ENCODE measurements at regions not wholly inside any gene's neighbourhood (a gene's known extent, or its start where the extent isn't known, plus 50 kb on each side); places are given as distances from the start of the nearest gene placed in this dataset.

GRCh38 chr2:208627110-208627884, 220.7 kb downstream of the PTH2R start:
- no peak overlapping the region for H3K4me3 ChIP-seq (ENCODE audit: low read depth in 1 of 3, low read length in 3 of 3)
- no peaks in the 10 kb centered on the region for H3K27me3 ChIP-seq (ENCODE audit: control insufficient read depth in 4 of 4, insufficient read depth in 4 of 4, low read length in 3 of 4)
- no peak overlapping the region for H3K9ac ChIP-seq (ENCODE audit: low read depth in 1 of 2, low read length in 2 of 2)
- WGBS, result 40% methylated on average over 2 of the region's 2 CpGs
- no peak overlapping the region for H3K27ac ChIP-seq (ENCODE audit: low read depth in 1 of 2, low read length in 2 of 2)
- H3K9me3 ChIP-seq (ENCODE audit: control insufficient read depth in 4 of 4, low read length in 3 of 4), result no peaks in the 10 kb centered on the region
- no peak for TF ChIP-seq RAD21 (IDR thresholded peaks at IDR 0.05)
- no peak for TF ChIP-seq JUND (IDR thresholded peaks at IDR 0.05)
- TF ChIP-seq FOXA2 (IDR thresholded peaks at IDR 0.05), result no peak
- no peak for TF ChIP-seq FOXA1 (IDR thresholded peaks at IDR 0.05)
- TF ChIP-seq SP1 (IDR thresholded peaks at IDR 0.05), result no peak
- no peak for TF ChIP-seq GABPA (IDR thresholded peaks at IDR 0.05 in 1 of 2, conservative IDR thresholded peaks at IDR 0.05 in 1 of 2)
- no peak for TF ChIP-seq HNF4A (conservative IDR thresholded peaks at IDR 0.05)
- TF ChIP-seq, protein P1, sequence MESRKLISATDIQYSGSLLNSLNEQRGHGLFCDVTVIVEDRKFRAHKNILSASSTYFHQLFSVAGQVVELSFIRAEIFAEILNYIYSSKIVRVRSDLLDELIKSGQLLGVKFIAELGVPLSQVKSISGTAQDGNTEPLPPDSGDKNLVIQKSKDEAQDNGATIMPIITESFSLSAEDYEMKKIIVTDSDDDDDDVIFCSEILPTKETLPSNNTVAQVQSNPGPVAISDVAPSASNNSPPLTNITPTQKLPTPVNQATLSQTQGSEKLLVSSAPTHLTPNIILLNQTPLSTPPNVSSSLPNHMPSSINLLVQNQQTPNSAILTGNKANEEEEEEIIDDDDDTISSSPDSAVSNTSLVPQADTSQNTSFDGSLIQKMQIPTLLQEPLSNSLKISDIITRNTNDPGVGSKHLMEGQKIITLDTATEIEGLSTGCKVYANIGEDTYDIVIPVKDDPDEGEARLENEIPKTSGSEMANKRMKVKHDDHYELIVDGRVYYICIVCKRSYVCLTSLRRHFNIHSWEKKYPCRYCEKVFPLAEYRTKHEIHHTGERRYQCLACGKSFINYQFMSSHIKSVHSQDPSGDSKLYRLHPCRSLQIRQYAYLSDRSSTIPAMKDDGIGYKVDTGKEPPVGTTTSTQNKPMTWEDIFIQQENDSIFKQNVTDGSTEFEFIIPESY (IDR thresholded peaks at IDR 0.05), result no peak
- no peak for TF ChIP-seq MAX (IDR thresholded peaks at IDR 0.05)
- TF ChIP-seq, protein P2, sequence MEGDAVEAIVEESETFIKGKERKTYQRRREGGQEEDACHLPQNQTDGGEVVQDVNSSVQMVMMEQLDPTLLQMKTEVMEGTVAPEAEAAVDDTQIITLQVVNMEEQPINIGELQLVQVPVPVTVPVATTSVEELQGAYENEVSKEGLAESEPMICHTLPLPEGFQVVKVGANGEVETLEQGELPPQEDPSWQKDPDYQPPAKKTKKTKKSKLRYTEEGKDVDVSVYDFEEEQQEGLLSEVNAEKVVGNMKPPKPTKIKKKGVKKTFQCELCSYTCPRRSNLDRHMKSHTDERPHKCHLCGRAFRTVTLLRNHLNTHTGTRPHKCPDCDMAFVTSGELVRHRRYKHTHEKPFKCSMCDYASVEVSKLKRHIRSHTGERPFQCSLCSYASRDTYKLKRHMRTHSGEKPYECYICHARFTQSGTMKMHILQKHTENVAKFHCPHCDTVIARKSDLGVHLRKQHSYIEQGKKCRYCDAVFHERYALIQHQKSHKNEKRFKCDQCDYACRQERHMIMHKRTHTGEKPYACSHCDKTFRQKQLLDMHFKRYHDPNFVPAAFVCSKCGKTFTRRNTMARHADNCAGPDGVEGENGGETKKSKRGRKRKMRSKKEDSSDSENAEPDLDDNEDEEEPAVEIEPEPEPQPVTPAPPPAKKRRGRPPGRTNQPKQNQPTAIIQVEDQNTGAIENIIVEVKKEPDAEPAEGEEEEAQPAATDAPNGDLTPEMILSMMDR (IDR thresholded peaks at IDR 0.05; ENCODE audit: low read depth, low read length, missing input control), result no peak
- TF ChIP-seq EGR1 (IDR thresholded peaks at IDR 0.05; ENCODE audit: low read depth in 2 of 2), result no peak
- TF ChIP-seq HNF4G (IDR thresholded peaks at IDR 0.05), result no peak
- no peak for DNase-seq (ENCODE audit: low spot score)
- no peaks in the 10 kb centered on the region for H3K4me1 ChIP-seq (ENCODE audit: control insufficient read depth in 4 of 4, insufficient read depth in 4 of 4, low read length in 3 of 4)
- H3K36me3 ChIP-seq (ENCODE audit: control insufficient read depth in 4 of 4, insufficient read depth in 3 of 4, low read depth in 1 of 4, low read length in 3 of 4), result no peaks in the 10 kb centered on the region

DNA sequence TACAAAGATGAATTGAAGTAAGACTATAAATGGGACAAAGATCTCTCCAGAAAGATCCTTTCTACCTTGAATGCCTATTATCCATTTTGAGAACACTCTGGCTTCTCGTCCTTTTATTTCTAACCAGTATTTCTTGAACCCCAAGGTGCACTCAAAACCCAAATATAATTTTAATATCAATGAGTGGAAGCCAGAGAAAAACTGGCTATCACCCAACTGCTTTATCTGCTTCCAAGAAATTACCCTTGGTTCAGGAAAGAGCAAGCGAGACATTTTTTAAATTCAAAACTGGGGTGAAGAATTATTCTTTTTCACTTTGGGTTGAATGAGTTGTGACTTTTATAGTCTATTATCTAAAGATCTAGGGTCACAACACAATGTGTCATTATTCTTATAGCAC, 221.3 kb downstream of the PTH2R start:
- Histone ChIP-seq H3K27me3 (ENCODE audit: control insufficient read depth in 4 of 4, insufficient read depth in 4 of 4, low read length in 3 of 4) (no peaks in the 10 kb centered on the region), H3K36me3 (ENCODE audit: control insufficient read depth in 4 of 4, insufficient read depth in 3 of 4, low read depth in 1 of 4, low read length in 3 of 4) (no peaks in the 10 kb centered on the region), H3K4me3 (ENCODE audit: low read depth in 1 of 3, low read length in 3 of 3) (no peak overlapping the region), H3K4me1 (ENCODE audit: control insufficient read depth in 4 of 4, insufficient read depth in 4 of 4, low read length in 3 of 4) (no peaks in the 10 kb centered on the region), H3K9me3 (ENCODE audit: control insufficient read depth in 4 of 4, low read length in 3 of 4) (no peaks in the 10 kb centered on the region), H3K9ac (ENCODE audit: low read depth in 1 of 2, low read length in 2 of 2) (no peak overlapping the region), H3K27ac (ENCODE audit: low read depth in 1 of 2, low read length in 2 of 2) (no peak overlapping the region)
- WGBS, result 62% methylated on average over 2 of the region's 2 CpGs
- no peak for DNase-seq (ENCODE audit: low spot score)
- no peak for TF ChIP-seq FOXA1 (IDR thresholded peaks at IDR 0.05)
- TF ChIP-seq YY1 (IDR thresholded peaks at IDR 0.05), result no peak
- TF ChIP-seq, protein P2 (IDR thresholded peaks at IDR 0.05; ENCODE audit: low read depth, low read length, missing input control), result no peak
- no peak for TF ChIP-seq EGR1 (IDR thresholded peaks at IDR 0.05; ENCODE audit: low read depth in 2 of 2)
- no peak for TF ChIP-seq JUND (IDR thresholded peaks at IDR 0.05)
- no peak for TF ChIP-seq HNF4G (IDR thresholded peaks at IDR 0.05)
- no peak for TF ChIP-seq HNF4A (conservative IDR thresholded peaks at IDR 0.05)
- no peak for TF ChIP-seq FOXA2 (IDR thresholded peaks at IDR 0.05)
- TF ChIP-seq, protein P1 (IDR thresholded peaks at IDR 0.05), result no peak
- no peak for TF ChIP-seq RAD21 (IDR thresholded peaks at IDR 0.05)
- no peak for TF ChIP-seq RXRA (IDR thresholded peaks at IDR 0.05)
- TF ChIP-seq, protein P3, sequence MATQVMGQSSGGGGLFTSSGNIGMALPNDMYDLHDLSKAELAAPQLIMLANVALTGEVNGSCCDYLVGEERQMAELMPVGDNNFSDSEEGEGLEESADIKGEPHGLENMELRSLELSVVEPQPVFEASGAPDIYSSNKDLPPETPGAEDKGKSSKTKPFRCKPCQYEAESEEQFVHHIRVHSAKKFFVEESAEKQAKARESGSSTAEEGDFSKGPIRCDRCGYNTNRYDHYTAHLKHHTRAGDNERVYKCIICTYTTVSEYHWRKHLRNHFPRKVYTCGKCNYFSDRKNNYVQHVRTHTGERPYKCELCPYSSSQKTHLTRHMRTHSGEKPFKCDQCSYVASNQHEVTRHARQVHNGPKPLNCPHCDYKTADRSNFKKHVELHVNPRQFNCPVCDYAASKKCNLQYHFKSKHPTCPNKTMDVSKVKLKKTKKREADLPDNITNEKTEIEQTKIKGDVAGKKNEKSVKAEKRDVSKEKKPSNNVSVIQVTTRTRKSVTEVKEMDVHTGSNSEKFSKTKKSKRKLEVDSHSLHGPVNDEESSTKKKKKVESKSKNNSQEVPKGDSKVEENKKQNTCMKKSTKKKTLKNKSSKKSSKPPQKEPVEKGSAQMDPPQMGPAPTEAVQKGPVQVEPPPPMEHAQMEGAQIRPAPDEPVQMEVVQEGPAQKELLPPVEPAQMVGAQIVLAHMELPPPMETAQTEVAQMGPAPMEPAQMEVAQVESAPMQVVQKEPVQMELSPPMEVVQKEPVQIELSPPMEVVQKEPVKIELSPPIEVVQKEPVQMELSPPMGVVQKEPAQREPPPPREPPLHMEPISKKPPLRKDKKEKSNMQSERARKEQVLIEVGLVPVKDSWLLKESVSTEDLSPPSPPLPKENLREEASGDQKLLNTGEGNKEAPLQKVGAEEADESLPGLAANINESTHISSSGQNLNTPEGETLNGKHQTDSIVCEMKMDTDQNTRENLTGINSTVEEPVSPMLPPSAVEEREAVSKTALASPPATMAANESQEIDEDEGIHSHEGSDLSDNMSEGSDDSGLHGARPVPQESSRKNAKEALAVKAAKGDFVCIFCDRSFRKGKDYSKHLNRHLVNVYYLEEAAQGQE (IDR thresholded peaks at IDR 0.05), result no peak
- TF ChIP-seq NR2F2 (IDR thresholded peaks at IDR 0.05), result no peak
- TF ChIP-seq SP1 (IDR thresholded peaks at IDR 0.05), result no peak
- TF ChIP-seq MAX (IDR thresholded peaks at IDR 0.05), result no peak
- TF ChIP-seq GABPA (IDR thresholded peaks at IDR 0.05 in 1 of 2, conservative IDR thresholded peaks at IDR 0.05 in 1 of 2), result no peak
- no peak for TF ChIP-seq TAF1 (conservative IDR thresholded peaks at IDR 0.05)
